KMS-11 (cell line): ENCODE measurements at regions not wholly inside any gene's neighbourhood (a gene's known extent, or its start where the extent isn't known, plus 50 kb on each side); places are given as distances from the start of the nearest gene placed in this dataset.
"Not testable (repeated sequence)": the region's sequence is repeated elsewhere in the genome, so short reads cannot be mapped to it uniquely, and the experiment has no call there.

Source experiments
- H2AFZ ChIP-seq: fragments of 200-600 bp; sonication (generic); 2 replicates; pipeline ENCODE4 v1.6.1; 2016; ENCODE audit warnings: antibody characterized with exemption, mixed run types, low read depth
- H3K27ac ChIP-seq: fragments of 200-600 bp; sonication (generic); 2 replicates; pipeline ENCODE4 v1.6.1; 2016; ENCODE audit warnings: mild to moderate bottlenecking, mixed run types
- H3K27me3 ChIP-seq: fragments of 200-600 bp; sonication (generic); 2 replicates; pipeline ENCODE4 v1.6.1; 2017; ENCODE audit warnings: mild to moderate bottlenecking, low read depth, mixed run types, moderate library complexity; ENCODE audit not compliant: insufficient read depth
- H3K36me3 ChIP-seq: fragments of 200-600 bp; sonication (generic); 2 replicates; pipeline ENCODE4 v1.6.1; 2017; ENCODE audit warnings: mild to moderate bottlenecking, mixed run types; ENCODE audit not compliant: insufficient read depth
- H3K4me1 ChIP-seq: fragments of 200-600 bp; sonication (generic); 2 replicates; pipeline ENCODE4 v1.6.1; 2016; ENCODE audit warnings: mild to moderate bottlenecking, low read depth, mixed run types; ENCODE audit not compliant: poor library complexity, severe bottlenecking
- H3K4me2 ChIP-seq: fragments of 200-600 bp; sonication (generic); 2 replicates; pipeline ENCODE4 v1.7.0; 2016; ENCODE audit warnings: mild to moderate bottlenecking, mixed run types
- H3K4me3 ChIP-seq: fragments of 200-600 bp; sonication (generic); IDR thresholded peaks from 2 replicates; pipeline ENCODE4 v1.6.1; 2017; ENCODE audit warnings: low read depth, low read length, mixed read lengths; ENCODE audit not compliant: insufficient read depth
- H3K79me2 ChIP-seq: fragments of 200-600 bp; sonication (generic); 2 replicates; pipeline ENCODE4 v1.6.1; 2016; ENCODE audit warnings: low read depth, mixed run types; ENCODE audit not compliant: insufficient read depth
- H3K9ac ChIP-seq: fragments of 200-600 bp; sonication (generic); 2 replicates; pipeline ENCODE4 v1.6.1; 2016; ENCODE audit warnings: mild to moderate bottlenecking, mixed run types
- H4K20me1 ChIP-seq: fragments of 200-600 bp; sonication (generic); 2 replicates; pipeline ENCODE4 v1.6.1; 2016; ENCODE audit warnings: mild to moderate bottlenecking, mixed run types; ENCODE audit not compliant: insufficient read depth
- CTCF ChIP-seq: fragments of 200-600 bp; sonication (generic); conservative IDR thresholded peaks from 2 replicates; pipeline ENCODE4 v1.6.1; 2017; ENCODE audit warnings: low read depth, mild to moderate bottlenecking, antibody characterized with exemption, low read length, moderate library complexity, mixed read lengths

GRCh38 chr9:78172610-78173009, 63.3 kb upstream of the CEP78 start:
- not testable (repeated sequence) for H3K27me3 ChIP-seq, H4K20me1 ChIP-seq, H3K9ac ChIP-seq, H3K79me2 ChIP-seq, H3K4me3 ChIP-seq, H3K4me1 ChIP-seq, H3K36me3 ChIP-seq, H3K4me2 ChIP-seq, H3K27ac ChIP-seq, H2AFZ ChIP-seq

- no peaks in the 10 kb centered on the region for H3K36me3 ChIP-seq
- no peak overlapping the region for H3K4me3 ChIP-seq
- no peaks in the 10 kb centered on the region for H3K79me2 ChIP-seq
- no peak for TF ChIP-seq CTCF
- no peaks in the 10 kb centered on the region for H4K20me1 ChIP-seq
- no peaks in the 10 kb centered on the region for H3K27me3 ChIP-seq
- H2AFZ ChIP-seq = no peak overlapping the region
- no peak overlapping the region for H3K4me2 ChIP-seq
- H3K9ac ChIP-seq = no peak overlapping the region
- H3K4me1 ChIP-seq = no peaks in the 10 kb centered on the region
- no peak overlapping the region for H3K27ac ChIP-seq
Observed at GRCh38 chr9:78171651-78172050, 64.2 kb upstream of the CEP78 start.

GRCh38 chr9:78169125-78169524, 66.8 kb upstream of the CEP78 start:
- H3K27ac ChIP-seq = no peak overlapping the region
- H3K4me3 ChIP-seq = no peak overlapping the region
- no peaks in the 10 kb centered on the region for H3K36me3 ChIP-seq
- no peaks in the 10 kb centered on the region for H4K20me1 ChIP-seq
- no peaks in the 10 kb centered on the region for H3K27me3 ChIP-seq
- no peak overlapping the region for H3K4me2 ChIP-seq
- H3K9ac ChIP-seq = no peak overlapping the region
- no peak for TF ChIP-seq CTCF
- no peak overlapping the region for H2AFZ ChIP-seq
- H3K79me2 ChIP-seq = no peaks in the 10 kb centered on the region
- H3K4me1 ChIP-seq = no peaks in the 10 kb centered on the region

GRCh38 chr9:78167356-78167755, 68.5 kb upstream of the CEP78 start:
- Histone ChIP-seq H3K9ac (no peak overlapping the region), H3K27ac (no peak overlapping the region), H3K4me3 (no peak overlapping the region), H3K27me3 (no peaks in the 10 kb centered on the region), H4K20me1 (no peaks in the 10 kb centered on the region), H3K4me1 (no peaks in the 10 kb centered on the region), H2AFZ (no peak overlapping the region), H3K36me3 (no peaks in the 10 kb centered on the region), H3K79me2 (no peaks in the 10 kb centered on the region), H3K4me2 (no peak overlapping the region)
- no peak for TF ChIP-seq CTCF

GRCh38 chr9:78163834-78164233, 72.0 kb upstream of the CEP78 start:
- Histone ChIP-seq H2AFZ (no peak overlapping the region), H3K27ac (no peak overlapping the region), H4K20me1 (no peaks in the 10 kb centered on the region), H3K9ac (no peak overlapping the region), H3K27me3 (no peaks in the 10 kb centered on the region), H3K4me3 (no peak overlapping the region), H3K79me2 (no peaks in the 10 kb centered on the region), H3K36me3 (no peaks in the 10 kb centered on the region), H3K4me1 (no peaks in the 10 kb centered on the region), H3K4me2 (no peak overlapping the region)
- no peak for TF ChIP-seq CTCF
